IMR-90 (cell line): ENCODE measurements at regions not wholly inside any gene's neighbourhood (a gene's known extent, or its start where the extent isn't known, plus 50 kb on each side); places are given as distances from the start of the nearest gene placed in this dataset.
A peak's percentile ranks its signal among the peaks of the same experiment; 100 is the strongest.

Experiments used
- ATAC-seq: fragments of 200-7000 bp; cut with Tn5 transposase; 2 replicates; pipeline ENCODE4 v1.9.1; 2020; ENCODE audit warnings: low read depth, mild to moderate bottlenecking, moderate library complexity
- BruUV-seq: library from RNA; stranded (reverse); fragments of 400-500 nt; replicated peaks from 2 replicates; lab custom pipeline; 2021; lab: Mats Ljungman, UMichigan
- CTCF ChIA-PET: fragments of 300-600 bp; formaldehyde crosslinking; extraction: SDS; loops from one replicate; lab custom pipeline; 2021; ENCODE audit warnings: antibody characterized with exemption; lab: Yijun Ruan, JAX
- POLR2A ChIA-PET: fragments of 300-600 bp; sonication (Branson Sonifier 250); formaldehyde crosslinking; loops from one replicate; lab custom pipeline; 2022; ENCODE audit warnings: antibody characterized with exemption; ENCODE audit not compliant: unreplicated experiment; lab: Charles Lee
- DNase-seq: peaks from one replicate; pipeline ENCODE4 v3.0.0; 2013
- H2AFZ ChIP-seq: replicated peaks from 2 replicates; pipeline ENCODE3; 2013; ENCODE audit warnings: low read length, mild to moderate bottlenecking; ENCODE audit not compliant: poor library complexity
- H2AK5ac ChIP-seq: 2 replicates; pipeline ENCODE4 v1.6.1; 2013; ENCODE audit warnings: low read depth, low read length, inconsistent platforms
- H2AK9ac ChIP-seq: replicated peaks from 2 replicates; pipeline ENCODE3; 2013; ENCODE audit warnings: mild to moderate bottlenecking, low read depth, low read length, moderate library complexity; ENCODE audit not compliant: poor library complexity
- H2BK120ac ChIP-seq: 2 replicates; pipeline ENCODE4 v1.6.1; 2013; ENCODE audit warnings: low read depth, low read length, inconsistent platforms
- H2BK15ac ChIP-seq: 3 replicates; pipeline ENCODE4 v1.6.1; 2013; ENCODE audit warnings: low read depth, low read length, inconsistent platforms
- H2BK20ac ChIP-seq: 2 replicates; pipeline ENCODE4 v1.6.1; 2013; ENCODE audit warnings: low read depth, mild to moderate bottlenecking, inconsistent platforms, low read length, moderate library complexity
- H2BK5ac ChIP-seq: 2 replicates; pipeline ENCODE4 v1.6.1; 2013; ENCODE audit warnings: mild to moderate bottlenecking, low read depth, low read length, inconsistent platforms; ENCODE audit not compliant: poor library complexity, severe bottlenecking
- H3K14ac ChIP-seq: replicated peaks from 2 replicates; pipeline ENCODE4 v1.6.1; 2013; ENCODE audit warnings: low read depth, low read length, inconsistent platforms
- H3K18ac ChIP-seq: 2 replicates; pipeline ENCODE4 v1.6.1; 2013; ENCODE audit warnings: low read depth, low read length, control low read depth
- H3K23ac ChIP-seq: 2 replicates; pipeline ENCODE4 v1.6.1; 2013; ENCODE audit warnings: low read depth, low read length, inconsistent platforms
- H3K27ac ChIP-seq: 2 replicates; pipeline ENCODE4 v1.5.1; 2013; ENCODE audit warnings: mild to moderate bottlenecking, control low read depth, low read length; ENCODE audit not compliant: insufficient read depth
- H3K27me3 ChIP-seq: 2 replicates; pipeline ENCODE4 v1.6.1; 2013; ENCODE audit warnings: low read length; ENCODE audit not compliant: control insufficient read depth, insufficient read depth
- H3K36me3 ChIP-seq: 2 replicates; pipeline ENCODE4 v1.6.1; 2013; ENCODE audit warnings: low read length, mixed read lengths; ENCODE audit not compliant: control insufficient read depth, insufficient read depth
- H3K4ac ChIP-seq: 2 replicates; pipeline ENCODE4 v1.6.1; 2013; ENCODE audit warnings: low read depth, low read length, inconsistent platforms
- H3K4me1 ChIP-seq: 2 replicates; pipeline ENCODE4 v1.6.1; 2013; ENCODE audit warnings: low read length, mixed read lengths; ENCODE audit not compliant: control insufficient read depth, insufficient read depth
- H3K4me2 ChIP-seq: 2 replicates; pipeline ENCODE4 v1.6.1; 2013; ENCODE audit warnings: low read depth, mild to moderate bottlenecking, control low read depth, low read length, moderate library complexity
- H3K4me3 ChIP-seq: 2 replicates; pipeline ENCODE4 v1.5.1; 2013; ENCODE audit warnings: low read depth, mild to moderate bottlenecking, control low read depth, low read length, moderate library complexity; ENCODE audit not compliant: insufficient read depth
- H3K56ac ChIP-seq: 2 replicates; pipeline ENCODE4 v1.6.1; 2013; ENCODE audit warnings: low read length, inconsistent platforms; ENCODE audit not compliant: insufficient read depth; ENCODE audit errors: extremely low read depth
- H3K79me1 ChIP-seq, 2 experiments: 2 replicates each; pipeline ENCODE4 v1.6.1; 2013; ENCODE audit warnings: low read length in 2 of 2, inconsistent platforms in 1 of 2, low read depth in 1 of 2
- H3K9ac ChIP-seq: 2 replicates; pipeline ENCODE4 v1.6.1; 2013; ENCODE audit warnings: low read depth, low read length, control low read depth
- H3K9me1 ChIP-seq: 2 replicates; pipeline ENCODE4 v1.6.1; 2013; ENCODE audit warnings: low read length, inconsistent platforms; ENCODE audit not compliant: insufficient read depth
- H3K9me3 ChIP-seq: 2 replicates; pipeline ENCODE4 v1.6.1; 2013; ENCODE audit warnings: low read length; ENCODE audit not compliant: control insufficient read depth, insufficient read depth
- H4K20me1 ChIP-seq: 2 replicates; pipeline ENCODE4 v1.6.1; 2013; ENCODE audit warnings: low read length, inconsistent platforms; ENCODE audit not compliant: insufficient read depth
- H4K5ac ChIP-seq: 2 replicates; pipeline ENCODE4 v1.6.1; 2013; ENCODE audit warnings: mild to moderate bottlenecking, low read depth, low read length, control low read depth
- H4K8ac ChIP-seq, 2 experiments: 2 replicates each; pipeline ENCODE4 v1.6.1; 2013; ENCODE audit warnings: low read depth in 2 of 2, low read length in 2 of 2, control low read depth in 1 of 2, inconsistent platforms in 1 of 2
- H4K91ac ChIP-seq: 2 replicates; pipeline ENCODE4 v1.6.1; 2013; ENCODE audit warnings: low read depth, low read length, inconsistent platforms; ENCODE audit not compliant: insufficient read depth
- CEBPB ChIP-seq: IDR thresholded peaks from 2 replicates; pipeline ENCODE4 v1.6.1; 2012; ENCODE audit warnings: low read depth, low read length, improper control_type of control experiment
- CHD1 ChIP-seq: IDR thresholded peaks from 2 replicates; pipeline ENCODE4 v1.6.1; 2012; ENCODE audit warnings: low read depth, low read length, improper control_type of control experiment
- CTCF ChIP-seq: conservative IDR thresholded peaks from 2 replicates; pipeline ENCODE4 v1.5.1; 2012; ENCODE audit warnings: mild to moderate bottlenecking, low read depth, low read length, improper control_type of control experiment
- ELK1 ChIP-seq: fragments of 150-350 bp; IDR thresholded peaks from 2 replicates; pipeline ENCODE4 v1.6.1; 2016; ENCODE audit warnings: low read depth, mild to moderate bottlenecking, low read length, moderate library complexity, borderline replicate concordance
- FOS ChIP-seq: fragments of 150-350 bp; IDR thresholded peaks from 2 replicates; pipeline ENCODE4 v1.6.1; 2016; ENCODE audit warnings: low read depth, low read length
- MAFK ChIP-seq: IDR thresholded peaks from 2 replicates; pipeline ENCODE4 v1.6.1; 2012; ENCODE audit warnings: low read depth, low read length, improper control_type of control experiment
- NFE2L2 ChIP-seq: fragments of 150-350 bp; IDR thresholded peaks from 2 replicates; pipeline ENCODE4 v1.6.1; 2016; ENCODE audit warnings: low read depth, mild to moderate bottlenecking, low read length
- POLR2A ChIP-seq: IDR thresholded peaks from 2 replicates; pipeline ENCODE4 v1.6.1; 2012; ENCODE audit warnings: mild to moderate bottlenecking, low read depth, low read length
- RAD21 ChIP-seq: IDR thresholded peaks from 2 replicates; pipeline ENCODE4 v1.6.1; 2012; ENCODE audit warnings: low read length, improper control_type of control experiment
- RCOR1 ChIP-seq: IDR thresholded peaks from 2 replicates; pipeline ENCODE4 v1.6.1; 2012; ENCODE audit warnings: mild to moderate bottlenecking, low read length, improper control_type of control experiment; ENCODE audit not compliant: insufficient replicate concordance
- RFX5 ChIP-seq: IDR thresholded peaks from 2 replicates; pipeline ENCODE4 v1.8.0; 2012; ENCODE audit warnings: low read depth, mild to moderate bottlenecking, low read length, moderate library complexity
- SMC3 ChIP-seq: fragments of 150-350 bp; IDR thresholded peaks from 2 replicates; pipeline ENCODE4 v1.6.1; 2016; ENCODE audit warnings: low read depth, mild to moderate bottlenecking, antibody characterized with exemption, low read length, moderate library complexity
- USF2 ChIP-seq: fragments of 150-350 bp; IDR thresholded peaks from 2 replicates; pipeline ENCODE4 v1.6.1; 2017; ENCODE audit warnings: mild to moderate bottlenecking, antibody characterized with exemption, low read length, low read depth
- WGBS, 2 experiments: methylation state at CpG; one replicate each; pipeline versions ENCODE4 v1.1.5 to v1.1.7; 2013; ENCODE audit warnings: missing lambda C conversion rate in 2 of 2; ENCODE audit not compliant: insufficient read length in 1 of 2; ENCODE audit errors: extremely low coverage in 2 of 2; 5-methylcytosine and 5-hydroxymethylcytosine counted together
- dilution Hi-C: fragments of 300-500 bp; cut with HindIII; formaldehyde crosslinking; loops from one replicate; pipeline ENCODE4 v1.14.3; 2018; ENCODE audit warnings: low sequenced_read_pairs; ENCODE audit not compliant: unreplicated experiment
- in situ Hi-C: fragments of 300-500 bp; cut with MboI; formaldehyde crosslinking; loops from 3 replicates; pipeline ENCODE4 v1.14.3; 2019; ENCODE audit warnings: low sequenced_read_pairs, inconsistent platforms, mixed read lengths
- intact Hi-C: fragments of 100-400 bp; cut with micrococcal nuclease; formaldehyde crosslinking; loops from 2 replicates; pipeline ENCODE4 v1.10.0; 2022

DNA sequence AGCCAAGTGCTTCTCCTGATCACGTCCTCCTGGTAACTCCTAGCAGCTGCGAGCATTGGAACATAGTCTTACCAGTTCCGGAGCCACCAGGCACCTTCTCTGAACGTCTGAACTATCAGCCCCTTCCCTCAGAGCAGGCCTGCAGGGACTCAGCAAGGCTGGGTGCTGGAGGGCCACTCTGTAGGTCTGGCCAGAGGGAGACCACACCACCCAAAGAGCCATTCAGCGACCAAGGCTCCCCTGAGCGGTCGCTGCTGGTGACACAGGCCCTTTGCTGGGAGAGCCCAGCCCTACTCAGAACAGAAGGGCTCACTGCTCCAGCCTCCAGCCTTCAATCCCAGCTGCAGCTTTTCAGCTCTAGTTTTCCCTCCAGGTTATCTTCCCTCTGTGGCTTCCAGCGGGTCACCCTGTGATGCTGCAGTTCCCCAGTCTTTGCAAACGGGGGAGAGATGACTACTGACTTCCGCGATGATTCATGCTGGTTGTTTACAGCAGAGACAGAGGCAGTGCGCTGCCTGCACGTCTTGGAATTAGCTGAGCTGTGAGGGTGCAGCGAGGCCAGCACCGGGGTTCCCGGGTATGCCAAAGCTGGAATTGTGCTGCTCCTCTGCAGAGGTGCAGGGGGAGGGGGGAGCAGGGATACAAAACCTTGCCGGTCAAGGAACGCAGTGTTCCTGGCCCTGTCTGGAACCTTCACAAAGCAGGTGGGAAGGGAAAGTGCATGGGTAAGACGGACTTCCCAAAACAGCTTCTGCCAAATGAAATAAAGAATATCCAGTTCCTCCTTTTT is 161.4 kb downstream of the LY86 start:
- peak overlapping the region; percentile 43 for H2BK5ac ChIP-seq
- H3K9me1 ChIP-seq = peaks cover 15% of the 10 kb centered on the region; the same call in 1 of the 2 replicates
- H2AK9ac ChIP-seq = peak overlapping the region; percentile 6
- whole genome bisulfite sequencing, 2 experiments = 100% methylated on average over 2 of the region's 19 CpGs; no CpG with 5 or more reads in 1 of the 2 experiments
- in situ Hi-C loops = no loop called here
- ChIA-PET CTCF (interaction anchor here (1.1 kb wide), 3 partner anchors 9 to 26 kb away, joined by 3 to 4 read pairs (median 4); no protein-coding TSS in a partner anchor), POLR2A (no interaction called here)
- DNase-seq (peak; percentile 97), ATAC-seq (peak; percentile 97)
- peak overlapping the region; percentile 12 for H4K5ac ChIP-seq
- peak overlapping the region; percentile 24 to 89; a peak in 3 of 4 replicates for H4K8ac ChIP-seq
- peak overlapping the region; percentile 91 for H2AK5ac ChIP-seq
- peak overlapping the region; percentile 89 for H3K4ac ChIP-seq
- H2BK120ac ChIP-seq = peak overlapping the region; percentile 91
- no TSS peak for BruUV-seq
- H3K27me3 ChIP-seq = no peaks in the 10 kb centered on the region
- no peak overlapping the region for H3K4me3 ChIP-seq
- H3K27ac ChIP-seq = peak overlapping the region; percentile 50
- peak overlapping the region; percentile 27 for H3K18ac ChIP-seq
- peaks cover 17% of the 10 kb centered on the region for H3K4me1 ChIP-seq
- no peaks in the 10 kb centered on the region for H3K36me3 ChIP-seq
- H2BK20ac ChIP-seq = peak overlapping the region; percentile 85
- intact Hi-C loops = loop anchor here (10.0 kb wide), 1 partner anchor 355 kb away; the partner anchor contains the start of gene RREB1
- H2BK15ac ChIP-seq = peak overlapping the region; percentile 59; the same call in 1 of the 3 replicates
- H3K79me1 ChIP-seq = no peaks in the 10 kb centered on the region
- peak overlapping the region; percentile 83 for H2AFZ ChIP-seq
- H3K14ac ChIP-seq = peak overlapping the region; percentile 79
- peak overlapping the region; percentile 73; the same call in 1 of the 2 replicates for H3K23ac ChIP-seq
- H4K20me1 ChIP-seq = no peaks in the 10 kb centered on the region
- H3K56ac ChIP-seq = no peak overlapping the region
- dilution Hi-C loops = no loop called here
- peak overlapping the region; percentile 81 for H4K91ac ChIP-seq
- no peaks in the 10 kb centered on the region for H3K9me3 ChIP-seq
- no peak overlapping the region; the same call in 1 of the 2 replicates for H3K9ac ChIP-seq
- H3K4me2 ChIP-seq = peak overlapping the region; percentile 40
- 0 out of 2 replicates have a peak, but pooled peaks have one; percentile 85 for TF ChIP-seq CHD1
- no peak for TF ChIP-seq CTCF
- TF ChIP-seq MAFK = peak; percentile 65; the same call in 1 of the 2 replicates
- TF ChIP-seq RAD21 = peak; percentile 25; the same call in 1 of the 2 replicates
- no peak for TF ChIP-seq ELK1
- peak; percentile 98 for TF ChIP-seq FOS
- peak; percentile 95 for TF ChIP-seq RCOR1
- TF ChIP-seq NFE2L2 = peak; percentile 77; the same call in 1 of the 2 replicates
- TF ChIP-seq POLR2A = no peak
- no peak for TF ChIP-seq RFX5
- TF ChIP-seq CEBPB = peak; percentile 51; the same call in 1 of the 2 replicates
- no peak for TF ChIP-seq USF2
- TF ChIP-seq SMC3 = peak; percentile 16; the same call in 1 of the 2 replicates
